ENCODE measurements at regions not wholly inside any gene's neighbourhood (a gene's known extent, or its start where the extent isn't known, plus 50 kb on each side); places are given as distances from the start of the nearest gene placed in this dataset.

DNA sequence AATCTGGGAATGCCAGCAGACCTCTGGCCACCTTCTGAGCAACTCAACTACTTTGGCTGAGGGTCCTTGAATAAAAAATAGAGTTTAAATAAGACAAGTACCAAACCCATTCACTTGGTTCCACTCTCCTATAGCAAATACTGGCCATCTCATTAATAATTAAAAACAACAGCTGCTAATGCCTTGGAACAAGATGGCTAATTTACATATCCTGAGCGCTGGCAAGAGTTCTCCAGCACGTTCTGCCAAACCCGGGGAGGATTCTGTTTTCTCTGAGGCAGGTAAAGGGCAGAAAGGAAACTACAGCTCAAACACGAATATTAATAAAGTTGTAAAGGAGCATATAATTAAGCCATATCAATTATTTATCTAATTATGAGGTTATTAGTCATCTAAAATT, 1123.7 kb downstream of the TDRD15 start:
- no peak for DNase-seq (ENCODE audit: low read depth in 1 of 2, low spot score in 1 of 2)
- Histone ChIP-seq H3K4me3 (no peak overlapping the region), H3K27ac (no peak overlapping the region), H3K4me1 (no peaks in the 10 kb centered on the region), H3K4me2 (no peak overlapping the region), H3K9me3 (no peaks in the 10 kb centered on the region)
- TF ChIP-seq KDM5A (IDR thresholded peaks at IDR 0.05), result no peak
- TF ChIP-seq ZSCAN20 (CRISPR knock-in tag; IDR thresholded peaks at IDR 0.05), result no peak
- no peak for TF ChIP-seq EP300 (IDR thresholded peaks at IDR 0.05)
- TF ChIP-seq CEBPB (IDR thresholded peaks at IDR 0.05), result no peak
- no peak for TF ChIP-seq CBX8 (IDR thresholded peaks at IDR 0.05)
- ATAC-seq, result no peak
- no peak for FAIRE-seq
- CTCF ChIA-PET, result no interaction called here
- POLR2A ChIA-PET, result no interaction called here
- 2% methylated on average over 4 of the region's 4 CpGs for WGBS (ENCODE audit: missing lambda C conversion rate)

DNA sequence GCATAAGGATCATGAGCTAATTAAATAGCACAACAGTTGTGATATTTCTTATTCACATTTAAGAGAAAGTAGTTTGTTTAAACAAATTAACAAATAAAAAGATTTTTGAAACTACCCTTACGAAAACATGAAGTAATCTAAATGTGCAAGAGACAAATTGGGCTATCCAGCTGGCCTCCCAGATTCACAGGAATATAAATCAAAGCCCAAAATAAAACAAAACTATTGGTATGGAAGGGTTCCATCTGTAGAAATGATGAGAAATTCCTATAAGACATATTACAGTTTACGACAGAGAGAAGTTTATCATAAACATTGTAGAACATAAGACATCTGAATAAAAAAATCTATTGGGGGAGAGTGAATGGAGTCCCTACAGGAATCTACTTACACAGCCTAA, 1125.1 kb downstream of the TDRD15 start:
- FAIRE-seq (no peak), DNase-seq (ENCODE audit: low read depth in 1 of 2, low spot score in 1 of 2) (no peak), ATAC-seq (no peak)
- Histone ChIP-seq H3K4me1 (no peaks in the 10 kb centered on the region), H3K27ac (no peak overlapping the region), H3K4me3 (no peak overlapping the region), H3K4me2 (no peak overlapping the region), H3K9me3 (no peaks in the 10 kb centered on the region)
- WGBS (ENCODE audit: missing lambda C conversion rate), result 26% methylated on average over 2 of the region's 2 CpGs
- ChIA-PET POLR2A (no interaction called here), CTCF (no interaction called here)
- no peak for TF ChIP-seq HOXA7 (CRISPR knock-in tag; IDR thresholded peaks at IDR 0.05)
- TF ChIP-seq, protein P1, sequence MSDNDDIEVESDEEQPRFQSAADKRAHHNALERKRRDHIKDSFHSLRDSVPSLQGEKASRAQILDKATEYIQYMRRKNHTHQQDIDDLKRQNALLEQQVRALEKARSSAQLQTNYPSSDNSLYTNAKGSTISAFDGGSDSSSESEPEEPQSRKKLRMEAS (IDR thresholded peaks at IDR 0.05), result no peak
- TF ChIP-seq SREBF2 (IDR thresholded peaks at IDR 0.05), result no peak
- TF ChIP-seq, protein P2, sequence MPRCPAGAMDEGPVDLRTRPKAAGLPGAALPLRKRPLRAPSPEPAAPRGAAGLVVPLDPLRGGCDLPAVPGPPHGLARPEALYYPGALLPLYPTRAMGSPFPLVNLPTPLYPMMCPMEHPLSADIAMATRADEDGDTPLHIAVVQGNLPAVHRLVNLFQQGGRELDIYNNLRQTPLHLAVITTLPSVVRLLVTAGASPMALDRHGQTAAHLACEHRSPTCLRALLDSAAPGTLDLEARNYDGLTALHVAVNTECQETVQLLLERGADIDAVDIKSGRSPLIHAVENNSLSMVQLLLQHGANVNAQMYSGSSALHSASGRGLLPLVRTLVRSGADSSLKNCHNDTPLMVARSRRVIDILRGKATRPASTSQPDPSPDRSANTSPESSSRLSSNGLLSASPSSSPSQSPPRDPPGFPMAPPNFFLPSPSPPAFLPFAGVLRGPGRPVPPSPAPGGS (IDR thresholded peaks at IDR 0.05), result no peak
- TF ChIP-seq SMC3 (IDR thresholded peaks at IDR 0.05), result no peak
- TF ChIP-seq CHD4 (IDR thresholded peaks at IDR 0.05; ENCODE audit: borderline replicate concordance), result no peak
- TF ChIP-seq KDM1A (IDR thresholded peaks at IDR 0.05; ENCODE audit: low read depth), result no peak
- no peak for TF ChIP-seq CBX2 (IDR thresholded peaks at IDR 0.05; ENCODE audit: borderline replicate concordance, low read depth)
- TF ChIP-seq FOXS1 (CRISPR knock-in tag; IDR thresholded peaks at IDR 0.05), result no peak
- no peak for TF ChIP-seq POLR2AphosphoS2 (conservative IDR thresholded peaks at IDR 0.05; ENCODE audit: low read length)
- TF ChIP-seq RARB (CRISPR knock-in tag; IDR thresholded peaks at IDR 0.05), result no peak
- TF ChIP-seq GATA3 (IDR thresholded peaks at IDR 0.05; ENCODE audit: borderline replicate concordance), result no peak
- no peak for TF ChIP-seq MAFK (IDR thresholded peaks at IDR 0.05; ENCODE audit: partially characterized antibody)
- TF ChIP-seq ZSCAN20 (CRISPR knock-in tag; IDR thresholded peaks at IDR 0.05), result no peak
- TF ChIP-seq, protein P3, sequence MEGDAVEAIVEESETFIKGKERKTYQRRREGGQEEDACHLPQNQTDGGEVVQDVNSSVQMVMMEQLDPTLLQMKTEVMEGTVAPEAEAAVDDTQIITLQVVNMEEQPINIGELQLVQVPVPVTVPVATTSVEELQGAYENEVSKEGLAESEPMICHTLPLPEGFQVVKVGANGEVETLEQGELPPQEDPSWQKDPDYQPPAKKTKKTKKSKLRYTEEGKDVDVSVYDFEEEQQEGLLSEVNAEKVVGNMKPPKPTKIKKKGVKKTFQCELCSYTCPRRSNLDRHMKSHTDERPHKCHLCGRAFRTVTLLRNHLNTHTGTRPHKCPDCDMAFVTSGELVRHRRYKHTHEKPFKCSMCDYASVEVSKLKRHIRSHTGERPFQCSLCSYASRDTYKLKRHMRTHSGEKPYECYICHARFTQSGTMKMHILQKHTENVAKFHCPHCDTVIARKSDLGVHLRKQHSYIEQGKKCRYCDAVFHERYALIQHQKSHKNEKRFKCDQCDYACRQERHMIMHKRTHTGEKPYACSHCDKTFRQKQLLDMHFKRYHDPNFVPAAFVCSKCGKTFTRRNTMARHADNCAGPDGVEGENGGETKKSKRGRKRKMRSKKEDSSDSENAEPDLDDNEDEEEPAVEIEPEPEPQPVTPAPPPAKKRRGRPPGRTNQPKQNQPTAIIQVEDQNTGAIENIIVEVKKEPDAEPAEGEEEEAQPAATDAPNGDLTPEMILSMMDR (IDR thresholded peaks at IDR 0.05), result no peak
- no peak for TF ChIP-seq ESRRA (IDR thresholded peaks at IDR 0.05; ENCODE audit: borderline replicate concordance, low read length)
- TF ChIP-seq, protein P4, sequence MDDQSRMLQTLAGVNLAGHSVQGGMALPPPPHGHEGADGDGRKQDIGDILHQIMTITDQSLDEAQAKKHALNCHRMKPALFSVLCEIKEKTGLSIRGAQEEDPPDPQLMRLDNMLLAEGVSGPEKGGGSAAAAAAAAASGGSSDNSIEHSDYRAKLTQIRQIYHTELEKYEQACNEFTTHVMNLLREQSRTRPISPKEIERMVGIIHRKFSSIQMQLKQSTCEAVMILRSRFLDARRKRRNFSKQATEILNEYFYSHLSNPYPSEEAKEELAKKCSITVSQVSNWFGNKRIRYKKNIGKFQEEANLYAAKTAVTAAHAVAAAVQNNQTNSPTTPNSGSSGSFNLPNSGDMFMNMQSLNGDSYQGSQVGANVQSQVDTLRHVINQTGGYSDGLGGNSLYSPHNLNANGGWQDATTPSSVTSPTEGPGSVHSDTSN (IDR thresholded peaks at IDR 0.05), result no peak
- no peak for TF ChIP-seq PHF8 (IDR thresholded peaks at IDR 0.05; ENCODE audit: borderline replicate concordance, low read depth)

DNA sequence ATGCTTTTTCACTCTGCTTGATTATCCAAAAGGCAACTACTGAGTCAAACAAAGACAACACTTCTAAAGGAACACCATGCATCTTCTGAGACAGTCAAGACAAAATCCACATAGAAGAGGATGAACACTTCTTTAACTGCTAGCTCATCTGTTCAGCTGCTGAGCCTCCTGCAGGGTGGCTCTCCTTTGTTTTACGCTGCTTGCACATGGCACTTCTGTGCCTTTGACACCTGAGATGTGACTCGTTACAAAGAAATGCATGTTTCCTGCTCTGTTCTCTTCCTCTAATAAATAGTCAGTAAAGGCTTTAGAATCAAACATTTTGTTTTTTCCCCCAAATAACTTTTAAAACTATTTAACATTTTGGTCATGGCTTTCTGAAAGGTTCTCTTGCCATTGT, 1129.4 kb downstream of the TDRD15 start:
- POLR2A ChIA-PET, result no interaction called here
- no peak for TF ChIP-seq EHMT2 (IDR thresholded peaks at IDR 0.05; ENCODE audit: low read depth)
- TF ChIP-seq TFCP2L1 (CRISPR knock-in tag; IDR thresholded peaks at IDR 0.05), result no peak
- no peak for TF ChIP-seq KDM5A (IDR thresholded peaks at IDR 0.05)
- no peak for TF ChIP-seq HDAC2 (IDR thresholded peaks at IDR 0.05)
- TF ChIP-seq SMC3 (IDR thresholded peaks at IDR 0.05), result no peak
- TF ChIP-seq FOSB (CRISPR knock-in tag; IDR thresholded peaks at IDR 0.05), result no peak
- TF ChIP-seq, protein P2 (IDR thresholded peaks at IDR 0.05), result no peak
- TF ChIP-seq TP53 (CRISPR knock-in tag; IDR thresholded peaks at IDR 0.05), result no peak
- no peak for TF ChIP-seq RFX5 (IDR thresholded peaks at IDR 0.05)
- no peak overlapping the region for H3K4me3 ChIP-seq
- DNase-seq (ENCODE audit: low read depth in 1 of 2, low spot score in 1 of 2) (no peak), FAIRE-seq (no peak), ATAC-seq (no peak)
- no peak overlapping the region for H3K27ac ChIP-seq
- H3K4me1 ChIP-seq, result no peaks in the 10 kb centered on the region
- no peak overlapping the region for H3K4me2 ChIP-seq
- CTCF ChIA-PET, result no interaction called here
- 2% methylated on average over 2 of the region's 2 CpGs for WGBS (ENCODE audit: missing lambda C conversion rate)
- no peaks in the 10 kb centered on the region for H3K9me3 ChIP-seq
